H1 (cell line): ENCODE measurements at regions not wholly inside any gene's neighbourhood (a gene's known extent, or its start where the extent isn't known, plus 50 kb on each side); places are given as distances from the start of the nearest gene placed in this dataset.

Experiments used
- CTCF ChIA-PET: fragments of 300-600 bp; sonication (Branson Sonifier 250); formaldehyde crosslinking; loops from one replicate; lab custom pipeline; 2021; ENCODE audit not compliant: partially characterized antibody; lab: Charles Lee
- POLR2A ChIA-PET: fragments of 300-600 bp; sonication (Branson Sonifier 250); formaldehyde crosslinking; loops from one replicate; lab custom pipeline; 2021; ENCODE audit warnings: inconsistent platforms; ENCODE audit not compliant: partially characterized antibody; lab: Charles Lee
- DNase-seq, 2 experiments: peaks; one replicate each; pipeline versions ENCODE4 v3.0.0 to v3.0.0-alpha.2; 2010 to 2022; ENCODE audit warnings: low spot score in 2 of 2, low read depth in 1 of 2, mixed read lengths in 1 of 2
- FAIRE-seq: peaks from 2 replicates; lab custom pipeline; 2011; peaks lifted over from hg19 to GRCh38; lab: Jason Lieb, UNC
- H2AFZ ChIP-seq: 2 replicates; pipeline ENCODE4 v1.8.1; 2012; ENCODE audit warnings: low read length, inconsistent platforms
- H2AK5ac ChIP-seq: 2 replicates; pipeline ENCODE4 v1.6.1; 2013; ENCODE audit warnings: low read depth, low read length
- H2BK120ac ChIP-seq: replicated peaks from 2 replicates; pipeline ENCODE3; 2013; ENCODE audit warnings: low read depth, low read length, inconsistent platforms
- H2BK12ac ChIP-seq: 2 replicates; pipeline ENCODE4 v1.6.1; 2013; ENCODE audit warnings: low read depth, low read length
- H2BK15ac ChIP-seq: 2 replicates; pipeline ENCODE4 v1.6.1; 2013; ENCODE audit warnings: low read length
- H2BK20ac ChIP-seq: 2 replicates; pipeline ENCODE4 v1.6.1; 2013; ENCODE audit warnings: low read length
- H2BK5ac ChIP-seq: 2 replicates; pipeline ENCODE4 v1.6.1; 2013; ENCODE audit warnings: low read depth, low read length
- H3K14ac ChIP-seq: 2 replicates; pipeline ENCODE4 v1.6.1; 2013; ENCODE audit warnings: inconsistent platforms; ENCODE audit not compliant: insufficient read length
- H3K18ac ChIP-seq: 2 replicates; pipeline ENCODE4 v1.6.1; 2013; ENCODE audit warnings: low read length; ENCODE audit errors: extremely low read depth
- H3K23ac ChIP-seq: 2 replicates; pipeline ENCODE4 v1.6.1; 2013; ENCODE audit warnings: inconsistent platforms; ENCODE audit not compliant: insufficient read length
- H3K23me2 ChIP-seq: 2 replicates; pipeline ENCODE4 v1.6.1; 2013; ENCODE audit warnings: low read depth, low read length
- H3K27ac ChIP-seq: 2 replicates; pipeline ENCODE4 v1.6.1; 2011; ENCODE audit warnings: low read depth, low read length, inconsistent platforms
- H3K27me3 ChIP-seq, 4 experiments: replicated peaks in 1 of 4; 1 replicate in 1 of 4; 2 replicates in 3 of 4; pipeline versions ENCODE4 v1.6.1 to v1.8.1; 2011 to 2013; ENCODE audit warnings: low read length in 3 of 4, mild to moderate bottlenecking in 3 of 4, inconsistent platforms in 2 of 4, mixed read lengths in 2 of 4, moderate library complexity in 1 of 4; ENCODE audit not compliant: control insufficient read depth in 3 of 4, insufficient read depth in 3 of 4; ENCODE audit errors: extremely low read depth in 1 of 4
- H3K36me3 ChIP-seq, 4 experiments: 2 replicates each; pipeline versions ENCODE4 v1.6.1 to v1.8.1; 2011 to 2013; ENCODE audit warnings: mild to moderate bottlenecking in 4 of 4, low read length in 3 of 4, moderate library complexity in 2 of 4, control low read depth in 1 of 4, inconsistent platforms in 1 of 4; ENCODE audit not compliant: insufficient read depth in 4 of 4, control insufficient read depth in 2 of 4
- H3K4ac ChIP-seq: replicated peaks from 2 replicates; pipeline ENCODE3; 2013; ENCODE audit warnings: low read length, low read depth, mixed read lengths, inconsistent platforms; ENCODE audit not compliant: insufficient read length
- H3K4me1 ChIP-seq, 4 experiments: replicated peaks in 1 of 4; 1 replicate in 1 of 4; 2 replicates in 3 of 4; pipeline versions ENCODE4 v1.6.1 to v1.8.1; 2011 to 2013; ENCODE audit warnings: low read length in 3 of 4, inconsistent platforms in 2 of 4, mixed read lengths in 1 of 4; ENCODE audit not compliant: insufficient read depth in 4 of 4, control insufficient read depth in 3 of 4
- H3K4me2 ChIP-seq, 2 experiments: 2 replicates each; pipeline versions ENCODE4 v1.6.1 to v1.8.1; 2011 to 2013; ENCODE audit warnings: low read depth in 2 of 2, low read length in 2 of 2, control low read depth in 1 of 2, inconsistent platforms in 1 of 2, mild to moderate bottlenecking in 1 of 2; ENCODE audit not compliant: insufficient read depth in 1 of 2
- H3K4me3 ChIP-seq, 4 experiments: fragments of 200-600, 300-600 bp in 1 of 4; sonication (generic), shearing (Covaris generic), sonication (Bioruptor Twin) in 1 of 4; 2 replicates each; pipeline versions ENCODE4 v1.5.1 to v1.8.1; 2011 to 2016; ENCODE audit warnings: low read length in 4 of 4, low read depth in 3 of 4, control low read depth in 2 of 4, inconsistent platforms in 2 of 4, mild to moderate bottlenecking in 2 of 4, mixed read lengths in 1 of 4, moderate library complexity in 1 of 4; ENCODE audit not compliant: insufficient read depth in 2 of 4; ENCODE audit errors: extremely low read depth in 1 of 4
- H3K56ac ChIP-seq: replicated peaks from 2 replicates; pipeline ENCODE3; 2013; ENCODE audit warnings: low read depth, mild to moderate bottlenecking, mixed read lengths, low read length, inconsistent platforms; ENCODE audit not compliant: insufficient read length
- H3K79me1 ChIP-seq: 2 replicates; pipeline ENCODE4 v1.6.1; 2013; ENCODE audit warnings: low read depth, low read length, control low read depth
- H3K79me2 ChIP-seq, 2 experiments: 2 replicates each; pipeline versions ENCODE4 v1.6.1 to v1.8.1; 2012 to 2013; ENCODE audit warnings: low read length in 2 of 2, mild to moderate bottlenecking in 2 of 2, inconsistent platforms in 1 of 2; ENCODE audit not compliant: insufficient read depth in 2 of 2, control insufficient read depth in 1 of 2
- H3K9ac ChIP-seq, 4 experiments: replicated peaks in 1 of 4; 1 replicate in 1 of 4; 2 replicates in 3 of 4; pipeline versions ENCODE4 v1.6.1 to v1.8.1; 2011 to 2013; ENCODE audit warnings: low read depth in 3 of 4, low read length in 3 of 4, control low read depth in 2 of 4, mild to moderate bottlenecking in 2 of 4, moderate library complexity in 2 of 4, inconsistent platforms in 1 of 4; ENCODE audit errors: extremely low read depth in 1 of 4
- H3K9me3 ChIP-seq, 2 experiments: 2 replicates each; pipeline versions ENCODE4 v1.6.1 to v1.8.1; 2012 to 2013; ENCODE audit warnings: mild to moderate bottlenecking in 2 of 2, moderate library complexity in 2 of 2, control low read depth in 1 of 2, inconsistent platforms in 1 of 2, low read depth in 1 of 2, low read length in 1 of 2, mixed read lengths in 1 of 2; ENCODE audit not compliant: insufficient read depth in 2 of 2
- H4K20me1 ChIP-seq, 2 experiments: replicated peaks in 1 of 2; 2 replicates each; pipeline versions ENCODE3 to v1.8.1; 2011 to 2013; ENCODE audit warnings: inconsistent platforms in 2 of 2, low read length in 2 of 2, mild to moderate bottlenecking in 1 of 2; ENCODE audit not compliant: insufficient read depth in 2 of 2, control insufficient read depth in 1 of 2
- H4K5ac ChIP-seq: 2 replicates; pipeline ENCODE4 v1.6.1; 2013; ENCODE audit warnings: low read length, low read depth, mixed read lengths, inconsistent platforms; ENCODE audit not compliant: insufficient read length
- H4K8ac ChIP-seq: 2 replicates; pipeline ENCODE4 v1.8.0; 2013; ENCODE audit warnings: mild to moderate bottlenecking, moderate library complexity, low read length, inconsistent platforms; ENCODE audit not compliant: insufficient read depth; ENCODE audit errors: extremely low read depth
- H4K91ac ChIP-seq: replicated peaks from 2 replicates; pipeline ENCODE3; 2013; ENCODE audit warnings: low read length, mixed read lengths, inconsistent platforms; ENCODE audit not compliant: insufficient read length
- KDM5A ChIP-seq: fragments of 200-600 bp; IDR thresholded peaks from 2 replicates; pipeline ENCODE4 v1.7.1; 2012; ENCODE audit warnings: mild to moderate bottlenecking, low read length, inconsistent platforms, mixed read lengths
- WGBS, 2 experiments: shearing (Covaris generic) in 1 of 2; methylation state at CpG; one replicate each; pipeline versions ENCODE4 v1.1.6 to v1.1.7; 2013 to 2015; ENCODE audit warnings: low lambda C conversion rate in 2 of 2, mixed read lengths in 2 of 2, inconsistent platforms in 1 of 2, low coverage in 1 of 2, missing lambda C conversion rate in 1 of 2; ENCODE audit not compliant: insufficient replicate concordance in 2 of 2, insufficient coverage in 1 of 2, insufficient read length in 1 of 2; ENCODE audit errors: extremely low coverage in 1 of 2, missing lambda C conversion rate in 1 of 2; 5-methylcytosine and 5-hydroxymethylcytosine counted together

GRCh38 chr11:41519696-41520095 lies 60.2 kb upstream of the LRRC4C start:
- POLR2A ChIA-PET: no interaction called here
- Histone ChIP-seq H4K5ac (no peak overlapping the region), H3K56ac (no peak overlapping the region), H3K9me3 (no peaks in the 10 kb centered on the region), H3K23ac (no peak overlapping the region), H2AK5ac (no peak overlapping the region), H3K79me1 (no peaks in the 10 kb centered on the region), H3K27me3 (peaks cover 0 to 1% (median 0%) of the 10 kb centered on the region in 4 experiments; a peak in 1 of 7 replicates), H4K20me1 (no peaks in the 10 kb centered on the region), H2AFZ (no peak overlapping the region), H3K4ac (no peak overlapping the region), H3K4me3 (no peak overlapping the region), H3K36me3 (no peaks in the 10 kb centered on the region), H4K8ac (no peak overlapping the region), H3K9ac (no peak overlapping the region), H3K23me2 (no peaks in the 10 kb centered on the region), H2BK15ac (no peak overlapping the region), H3K14ac (no peak overlapping the region), H3K27ac (no peak overlapping the region), H3K4me1 (peaks cover 0 to 3% (median 1%) of the 10 kb centered on the region in 4 experiments; a peak in 3 of 7 replicates), H2BK20ac (no peak overlapping the region), H4K91ac (no peak overlapping the region), H3K79me2 (no peaks in the 10 kb centered on the region), H2BK5ac (no peak overlapping the region), H3K18ac (no peak overlapping the region), H2BK12ac (no peak overlapping the region), H2BK120ac (no peak overlapping the region), H3K4me2 (no peak overlapping the region)
- CTCF ChIA-PET: interaction anchor here (0.6 kb wide), 1 partner anchor 51 kb away, joined by 3 read pairs; no protein-coding TSS in a partner anchor
- DNase-seq: no peak
- no peak for FAIRE-seq
- 78% methylated on average over 1 of the region's 1 CpG; no CpG with 5 or more reads in 1 of the 2 experiments for WGBS, 2 experiments
- TF ChIP-seq KDM5A: no peak
